ENCODE measurements at regions not wholly inside any gene's neighbourhood (a gene's known extent, or its start where the extent isn't known, plus 50 kb on each side); places are given as distances from the start of the nearest gene placed in this dataset.

- DNase-seq (ENCODE audit: low read depth in 2 of 2), result no peak
Measured at GRCh38 chr20:60371384-60371783, 413.2 kb downstream of the CDH26 start.

GRCh38 chr20:60372275-60372674, 414.1 kb downstream of the CDH26 start:
- no peak for DNase-seq (ENCODE audit: low read depth in 2 of 2)

- DNase-seq (ENCODE audit: low read depth in 2 of 2), result no peak
Measured at GRCh38 chr20:60372822-60373221, 414.6 kb downstream of the CDH26 start.

- no peak for DNase-seq (ENCODE audit: low read depth in 2 of 2)
Measured at GRCh38 chr20:60378620-60379019, 420.4 kb downstream of the CDH26 start.

GRCh38 chr20:60381643-60382400, 423.6 kb downstream of the CDH26 start:
- DNase-seq (ENCODE audit: low read depth in 2 of 2), result no peak

- DNase-seq (ENCODE audit: low read depth in 2 of 2), result no peak
Measured at GRCh38 chr20:60389441-60389840, 431.2 kb downstream of the CDH26 start.

GRCh38 chr20:60389882-60390281, 431.7 kb downstream of the CDH26 start:
- DNase-seq (ENCODE audit: low read depth in 2 of 2), result no peak

- DNase-seq (ENCODE audit: low read depth in 2 of 2), result no peak
Measured at GRCh38 chr20:60395991-60396390, 437.8 kb downstream of the CDH26 start.

- DNase-seq (ENCODE audit: low read depth in 2 of 2), result no peak
Measured at GRCh38 chr20:60400567-60400966, 442.3 kb downstream of the CDH26 start.

- no peak for DNase-seq (ENCODE audit: low read depth in 2 of 2)
Measured at GRCh38 chr20:60402189-60403058, 444.2 kb downstream of the CDH26 start.

GRCh38 chr20:60403105-60403741, 445.0 kb downstream of the CDH26 start:
- no peak for DNase-seq (ENCODE audit: low read depth in 2 of 2)

- no peak for DNase-seq (ENCODE audit: low read depth in 2 of 2)
Measured at GRCh38 chr20:60407011-60407771, 449.0 kb downstream of the CDH26 start.

- DNase-seq (ENCODE audit: low read depth in 2 of 2), result no peak
Measured at GRCh38 chr20:60407938-60408337, 449.7 kb downstream of the CDH26 start.

- DNase-seq (ENCODE audit: low read depth in 2 of 2), result no peak
Measured at GRCh38 chr20:60408435-60408834, 450.2 kb downstream of the CDH26 start.

- no peak for DNase-seq (ENCODE audit: low read depth in 2 of 2)
Measured at GRCh38 chr20:60410618-60411264, 452.5 kb downstream of the CDH26 start.

- DNase-seq (ENCODE audit: low read depth in 2 of 2), result no peak
Measured at GRCh38 chr20:60411813-60412212, 453.6 kb downstream of the CDH26 start.

- DNase-seq (ENCODE audit: low read depth in 2 of 2), result no peak
Measured at GRCh38 chr20:60420676-60421229, 462.5 kb downstream of the CDH26 start.

- DNase-seq (ENCODE audit: low read depth in 2 of 2), result no peak
Measured at GRCh38 chr20:60422848-60423247, 464.6 kb downstream of the CDH26 start.

GRCh38 chr20:60424267-60424902, 466.2 kb downstream of the CDH26 start:
- DNase-seq (ENCODE audit: low read depth in 2 of 2), result no peak

GRCh38 chr20:60427516-60427915, 469.3 kb downstream of the CDH26 start:
- no peak for DNase-seq (ENCODE audit: low read depth in 2 of 2)
